Stimulated activated effector memory CD8-positive, alpha-beta T cell treated with anti-CD3 and anti-CD28 coated beads, Interleukin-12 subunit alpha, Interleukin-12 subunit beta, amount 100 ng/mL, for 72 hours (primary cell): ENCODE measurements at regions not wholly inside any gene's neighbourhood (a gene's known extent, or its start where the extent isn't known, plus 50 kb on each side); places are given as distances from the start of the nearest gene placed in this dataset.

Experiments used
- ATAC-seq: fragments of 150-1000 bp; cut with Tn5 transposase; 2 replicates; pipeline ENCODE4 v1.10.0; 2021
- DNase-seq, 2 donors: peaks; one replicate each; pipeline ENCODE4 v3.0.0; 2021 to 2022; ENCODE audit warnings: low spot score in 2 of 2
- H3K27ac Mint-ChIP-seq: one replicate; pipeline ENCODE4 v1.8.0; 2022; ENCODE audit warnings: mild to moderate bottlenecking, mixed read lengths
- H3K36me3 Mint-ChIP-seq: one replicate; pipeline ENCODE4 v1.8.0; 2022; ENCODE audit warnings: mild to moderate bottlenecking, mixed read lengths
- H3K4me1 Mint-ChIP-seq: one replicate; pipeline ENCODE4 v1.8.0; 2022; ENCODE audit warnings: mixed read lengths
- H3K4me3 Mint-ChIP-seq: one replicate; pipeline ENCODE4 v1.8.0; 2022; ENCODE audit warnings: mild to moderate bottlenecking, mixed read lengths
- H3K9me3 Mint-ChIP-seq: one replicate; pipeline ENCODE4 v1.8.0; 2022; ENCODE audit warnings: mixed read lengths

GRCh38 chr7:41771717-41772116 lies 68.8 kb upstream of the INHBA start:
- Mint-ChIP-seq H3K4me1 (no peaks in the 10 kb centered on the region), H3K9me3 (peaks cover 3% of the 10 kb centered on the region), H3K4me3 (no peak overlapping the region), H3K27ac (no peak overlapping the region), H3K36me3 (no peaks in the 10 kb centered on the region)
- ATAC-seq = no peak
- no peak for DNase-seq

GRCh38 chr7:41769162-41769561 lies 66.3 kb upstream of the INHBA start:
- Mint-ChIP-seq H3K4me1 (no peaks in the 10 kb centered on the region), H3K36me3 (no peaks in the 10 kb centered on the region), H3K4me3 (no peak overlapping the region), H3K9me3 (peaks cover 8% of the 10 kb centered on the region), H3K27ac (no peak overlapping the region)
- no peak for ATAC-seq
- no peak for DNase-seq

GRCh38 chr7:41763626-41764025 lies 60.7 kb upstream of the INHBA start:
- H3K36me3 Mint-ChIP-seq = no peaks in the 10 kb centered on the region
- DNase-seq (no peak), ATAC-seq (no peak)
- no peak overlapping the region for H3K27ac Mint-ChIP-seq
- H3K9me3 Mint-ChIP-seq = peaks cover 5% of the 10 kb centered on the region
- H3K4me1 Mint-ChIP-seq = no peaks in the 10 kb centered on the region
- H3K4me3 Mint-ChIP-seq = no peak overlapping the region

GRCh38 chr7:41762641-41763040 lies 59.8 kb upstream of the INHBA start:
- Mint-ChIP-seq H3K9me3 (peaks cover 5% of the 10 kb centered on the region), H3K36me3 (no peaks in the 10 kb centered on the region), H3K4me3 (no peak overlapping the region), H3K27ac (no peak overlapping the region), H3K4me1 (no peaks in the 10 kb centered on the region)
- ATAC-seq = no peak
- DNase-seq = no peak

GRCh38 chr7:41760293-41760692 lies 57.4 kb upstream of the INHBA start:
- H3K36me3 Mint-ChIP-seq = no peaks in the 10 kb centered on the region
- H3K4me1 Mint-ChIP-seq = no peaks in the 10 kb centered on the region
- H3K4me3 Mint-ChIP-seq = no peak overlapping the region
- ATAC-seq (no peak), DNase-seq (no peak)
- peaks cover 10% of the 10 kb centered on the region for H3K9me3 Mint-ChIP-seq
- no peak overlapping the region for H3K27ac Mint-ChIP-seq

- DNase-seq (no peak), ATAC-seq (no peak)
- Mint-ChIP-seq H3K36me3 (no peaks in the 10 kb centered on the region), H3K27ac (no peak overlapping the region), H3K9me3 (peaks cover 8% of the 10 kb centered on the region), H3K4me1 (no peaks in the 10 kb centered on the region), H3K4me3 (no peak overlapping the region)
Measured at GRCh38 chr7:41758321-41758720, 55.4 kb upstream of the INHBA start.

GRCh38 chr7:41756650-41757182 lies 53.8 kb upstream of the INHBA start:
- H3K36me3 Mint-ChIP-seq = no peaks in the 10 kb centered on the region
- no peak overlapping the region for H3K4me3 Mint-ChIP-seq
- no peak for ATAC-seq
- H3K4me1 Mint-ChIP-seq = no peaks in the 10 kb centered on the region
- no peak overlapping the region for H3K27ac Mint-ChIP-seq
- DNase-seq = no peak
- H3K9me3 Mint-ChIP-seq = peaks cover 12% of the 10 kb centered on the region

- H3K36me3 Mint-ChIP-seq = no peaks in the 10 kb centered on the region
- no peaks in the 10 kb centered on the region for H3K4me1 Mint-ChIP-seq
- H3K9me3 Mint-ChIP-seq = peaks cover 12% of the 10 kb centered on the region
- no peak overlapping the region for H3K4me3 Mint-ChIP-seq
- no peak for ATAC-seq
- H3K27ac Mint-ChIP-seq = no peak overlapping the region
- DNase-seq = no peak
Measured at GRCh38 chr7:41755096-41755495, 52.2 kb upstream of the INHBA start.

GRCh38 chr7:41754046-41754445 lies 51.2 kb upstream of the INHBA start:
- no peak overlapping the region for H3K4me3 Mint-ChIP-seq

More at GRCh38 chr7:41754046-41754445, 51.2 kb upstream of the INHBA start:
- Mint-ChIP-seq H3K27ac (no peak overlapping the region), H3K9me3 (peaks cover 13% of the 10 kb centered on the region), H3K36me3 (no peaks in the 10 kb centered on the region), H3K4me1 (no peaks in the 10 kb centered on the region)
- no peak for ATAC-seq
- DNase-seq = no peak
